A673 (cell line): ENCODE measurements at regions not wholly inside any gene's neighbourhood (a gene's known extent, or its start where the extent isn't known, plus 50 kb on each side); places are given as distances from the start of the nearest gene placed in this dataset.

ENCODE experiments used
- BruUV-seq: library from RNA; stranded (reverse); fragments of 400-500 nt; replicated peaks from 2 replicates; lab custom pipeline; 2021; lab: Mats Ljungman, UMichigan
- CTCF ChIA-PET: fragments of 300-600 bp; sonication (Branson Sonifier 250); formaldehyde crosslinking; loops from one replicate; lab custom pipeline; 2022; ENCODE audit warnings: antibody characterized with exemption; lab: Charles Lee
- POLR2A ChIA-PET: fragments of 300-600 bp; sonication (Branson Sonifier 250); formaldehyde crosslinking; loops from one replicate; lab custom pipeline; 2022; ENCODE audit warnings: antibody characterized with exemption; ENCODE audit not compliant: low non-redundant PET; lab: Charles Lee
- DNase-seq: peaks from one replicate; pipeline ENCODE4 v3.0.0-alpha.2; 2015; ENCODE audit warnings: low spot score
- H3K27ac ChIP-seq: fragments of 200-600 bp; sonication (generic); 2 replicates; pipeline ENCODE4 v1.5.1; 2016; ENCODE audit warnings: mixed run types, low read depth, mild to moderate bottlenecking, mixed read lengths, antibody characterized with exemption, low read length; ENCODE audit not compliant: poor library complexity, severe bottlenecking
- H3K27me3 ChIP-seq: fragments of 200-600 bp; sonication (generic); replicated peaks from 2 replicates; pipeline ENCODE4 v1.6.1; 2017; ENCODE audit warnings: mixed run types, low read depth, mild to moderate bottlenecking, mixed read lengths, antibody characterized with exemption, low read length; ENCODE audit not compliant: insufficient read depth, poor library complexity
- H3K36me3 ChIP-seq: fragments of 200-600 bp; sonication (generic); 2 replicates; pipeline ENCODE4 v1.6.1; 2016; ENCODE audit warnings: mixed run types, mild to moderate bottlenecking, mixed read lengths, antibody characterized with exemption, low read length; ENCODE audit not compliant: insufficient read depth, poor library complexity, severe bottlenecking
- H3K4me1 ChIP-seq: fragments of 200-600 bp; sonication (generic); 2 replicates; pipeline ENCODE4 v1.6.1; 2017; ENCODE audit warnings: mixed run types, mild to moderate bottlenecking, mixed read lengths, antibody characterized with exemption, low read length; ENCODE audit not compliant: insufficient read depth, poor library complexity, severe bottlenecking
- H3K4me3 ChIP-seq: fragments of 200-600 bp; sonication (generic); 2 replicates; pipeline ENCODE4 v1.5.1; 2016; ENCODE audit warnings: low read depth, mixed run types, mild to moderate bottlenecking, mixed read lengths, low read length; ENCODE audit not compliant: poor library complexity, severe bottlenecking
- H3K9me3 ChIP-seq: fragments of 200-600 bp; sonication (generic); 2 replicates; pipeline ENCODE4 v1.6.1; 2016; ENCODE audit warnings: mixed run types, low read depth, mild to moderate bottlenecking, mixed read lengths, antibody characterized with exemption, low read length; ENCODE audit not compliant: poor library complexity, severe bottlenecking
- CTCF ChIP-seq: fragments of 300-800, 200-600 bp; sonication (generic); conservative IDR thresholded peaks from 2 replicates; pipeline ENCODE4 v1.5.1; 2017; ENCODE audit warnings: low read depth, mild to moderate bottlenecking, antibody characterized with exemption, low read length, moderate library complexity, mixed read lengths
- EZH2 ChIP-seq: fragments of 200-600 bp; sonication (generic); IDR thresholded peaks from 2 replicates; pipeline ENCODE4 v1.6.1; 2017; ENCODE audit warnings: borderline replicate concordance, low read depth, mild to moderate bottlenecking, mixed read lengths, antibody characterized with exemption, low read length; ENCODE audit not compliant: poor library complexity, severe bottlenecking
- intact Hi-C: fragments of 100-400 bp; cut with micrococcal nuclease; formaldehyde crosslinking; loops from one replicate; pipeline ENCODE4 v1.10.0; 2022; ENCODE audit not compliant: unreplicated experiment

GRCh38 chr7:24058953-24059352, 225.0 kb upstream of the NPY start:
- ChIA-PET CTCF (no interaction called here), POLR2A (no interaction called here)
- Histone ChIP-seq H3K9me3 (no peaks in the 10 kb centered on the region), H3K4me3 (no peak overlapping the region), H3K27ac (no peak overlapping the region), H3K27me3 (no peaks in the 10 kb centered on the region), H3K36me3 (no peaks in the 10 kb centered on the region), H3K4me1 (no peaks in the 10 kb centered on the region)
- TF ChIP-seq CTCF = no peak
- no peak for TF ChIP-seq EZH2
- no peak for DNase-seq
- intact Hi-C loops = no loop called here
- no TSS peak for BruUV-seq

GRCh38 chr7:24059775-24060174, 224.2 kb upstream of the NPY start:
- ChIA-PET POLR2A (no interaction called here), CTCF (interaction anchor here (0.6 kb wide), 1 partner anchor 156 kb away, joined by 3 read pairs; no protein-coding TSS in a partner anchor)
- H3K4me1 ChIP-seq = no peaks in the 10 kb centered on the region
- no peaks in the 10 kb centered on the region for H3K9me3 ChIP-seq
- intact Hi-C loops = no loop called here
- DNase-seq = no peak
- no TSS peak for BruUV-seq
- H3K36me3 ChIP-seq = no peaks in the 10 kb centered on the region
- H3K27ac ChIP-seq = no peak overlapping the region
- no peaks in the 10 kb centered on the region for H3K27me3 ChIP-seq
- H3K4me3 ChIP-seq = no peak overlapping the region
- no peak for TF ChIP-seq CTCF
- no peak for TF ChIP-seq EZH2

GRCh38 chr7:24063721-24064120, 220.3 kb upstream of the NPY start:
- no peak overlapping the region for H3K4me3 ChIP-seq
- H3K27ac ChIP-seq = no peak overlapping the region
- TF ChIP-seq CTCF = no peak
- no peak for TF ChIP-seq EZH2
- ChIA-PET POLR2A (no interaction called here), CTCF (no interaction called here)
- H3K4me1 ChIP-seq = no peaks in the 10 kb centered on the region
- H3K27me3 ChIP-seq = no peaks in the 10 kb centered on the region
- intact Hi-C loops = no loop called here
- no peaks in the 10 kb centered on the region for H3K9me3 ChIP-seq
- BruUV-seq = no TSS peak
- no peak for DNase-seq
- no peaks in the 10 kb centered on the region for H3K36me3 ChIP-seq
